Left renal cortex interstitium (tissue), 4 donors: ENCODE measurements at regions not wholly inside any gene's neighbourhood (a gene's known extent, or its start where the extent isn't known, plus 50 kb on each side); places are given as distances from the start of the nearest gene placed in this dataset.

Experiments used
- DNase-seq, 4 donors: peaks; one replicate each; pipeline ENCODE4 v3.0.0-alpha.2; 2013; ENCODE audit warnings: low read depth in 4 of 4, low spot score in 2 of 4, missing footprints in 1 of 4

- no peak for DNase-seq
Measured at GRCh38 chr7:82567841-82568240, 124.3 kb upstream of the CACNA2D1 start.

- no peak for DNase-seq
Measured at GRCh38 chr7:82567356-82567755, 123.8 kb upstream of the CACNA2D1 start.

GRCh38 chr7:82566752-82567151, 123.2 kb upstream of the CACNA2D1 start:
- no peak for DNase-seq

- no peak for DNase-seq
Measured at GRCh38 chr7:82562716-82563404, 119.3 kb upstream of the CACNA2D1 start.

- DNase-seq: peak in 1 of 4 donors; percentile 18
Measured at GRCh38 chr7:82559193-82559805, 115.7 kb upstream of the CACNA2D1 start.

GRCh38 chr7:82549616-82550285, 106.2 kb upstream of the CACNA2D1 start:
- DNase-seq: no peak

- DNase-seq: no peak
Measured at GRCh38 chr7:82548141-82548688, 104.6 kb upstream of the CACNA2D1 start.

- DNase-seq: no peak
Measured at GRCh38 chr7:82542665-82543064, 99.1 kb upstream of the CACNA2D1 start.

GRCh38 chr7:82539969-82540368, 96.4 kb upstream of the CACNA2D1 start:
- no peak for DNase-seq

- DNase-seq: no peak
Measured at GRCh38 chr7:82534684-82535083, 91.1 kb upstream of the CACNA2D1 start.

- DNase-seq: no peak
Measured at GRCh38 chr7:82530361-82530760, 86.8 kb upstream of the CACNA2D1 start.

- no peak for DNase-seq
Measured at GRCh38 chr7:82528577-82529310, 85.2 kb upstream of the CACNA2D1 start.

- no peak for DNase-seq
Measured at GRCh38 chr7:82527851-82528250, 84.3 kb upstream of the CACNA2D1 start.

- DNase-seq: no peak
Measured at GRCh38 chr7:82521906-82522445, 78.4 kb upstream of the CACNA2D1 start.

- no peak for DNase-seq
Measured at GRCh38 chr7:82517050-82517449, 73.5 kb upstream of the CACNA2D1 start.

- no peak for DNase-seq
Measured at GRCh38 chr7:82511542-82511941, 68.0 kb upstream of the CACNA2D1 start.

- DNase-seq: no peak
Measured at GRCh38 chr7:82507976-82508677, 64.5 kb upstream of the CACNA2D1 start.

- no peak for DNase-seq
Measured at GRCh38 chr7:82507365-82507975, 63.9 kb upstream of the CACNA2D1 start.

GRCh38 chr7:82506702-82507101, 63.1 kb upstream of the CACNA2D1 start:
- no peak for DNase-seq

- DNase-seq: no peak
Measured at GRCh38 chr7:82506208-82506607, 62.6 kb upstream of the CACNA2D1 start.
